M059J (cell line): ENCODE measurements at regions not wholly inside any gene's neighbourhood (a gene's known extent, or its start where the extent isn't known, plus 50 kb on each side); places are given as distances from the start of the nearest gene placed in this dataset.
"Not testable (repeated sequence)": the region's sequence is repeated elsewhere in the genome, so short reads cannot be mapped to it uniquely, and the experiment has no call there.

Source experiments
- DNase-seq: peaks from one replicate; pipeline ENCODE4 v3.0.0-alpha.2; 2012; ENCODE audit warnings: low read depth

DNA sequence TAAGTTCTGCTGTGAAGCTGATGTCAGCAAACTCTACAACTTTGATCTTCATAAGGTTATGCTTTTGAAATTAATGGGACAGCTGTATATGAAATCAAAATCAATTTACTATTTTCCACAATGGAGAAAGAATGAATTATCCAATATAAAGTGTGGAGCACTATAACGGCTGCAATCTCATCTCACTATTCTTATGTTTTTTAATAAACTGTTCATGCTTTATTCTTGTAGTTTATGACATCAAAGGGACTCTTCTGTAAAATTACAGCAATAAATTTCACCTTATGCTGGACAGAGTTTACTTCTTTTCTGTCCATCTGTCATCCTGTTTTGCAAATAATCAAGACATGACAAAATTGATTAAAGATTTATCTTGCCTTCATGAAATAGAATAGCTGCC, 192.5 kb downstream of the TECRL start:
- no peak for DNase-seq

DNA sequence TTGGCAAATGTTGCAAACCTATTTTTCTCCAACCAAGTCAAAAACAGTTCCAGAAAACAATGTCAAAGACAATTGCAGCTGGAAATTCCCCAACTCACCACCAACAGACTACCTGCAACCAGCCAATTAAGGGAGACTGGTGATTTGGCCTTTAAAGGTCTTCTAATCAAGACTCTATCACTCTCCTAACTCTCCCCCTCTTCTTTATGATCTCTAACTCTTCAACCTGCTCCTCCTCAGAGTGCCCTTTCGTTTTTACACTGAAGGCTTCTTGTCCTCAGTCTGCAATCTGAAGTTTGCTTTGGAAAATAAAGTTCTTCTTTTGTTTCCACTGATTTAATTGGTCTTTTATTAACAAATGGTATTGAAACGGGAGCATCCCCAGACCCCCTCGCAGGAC, 203.9 kb downstream of the TECRL start:
- no peak for DNase-seq

DNA sequence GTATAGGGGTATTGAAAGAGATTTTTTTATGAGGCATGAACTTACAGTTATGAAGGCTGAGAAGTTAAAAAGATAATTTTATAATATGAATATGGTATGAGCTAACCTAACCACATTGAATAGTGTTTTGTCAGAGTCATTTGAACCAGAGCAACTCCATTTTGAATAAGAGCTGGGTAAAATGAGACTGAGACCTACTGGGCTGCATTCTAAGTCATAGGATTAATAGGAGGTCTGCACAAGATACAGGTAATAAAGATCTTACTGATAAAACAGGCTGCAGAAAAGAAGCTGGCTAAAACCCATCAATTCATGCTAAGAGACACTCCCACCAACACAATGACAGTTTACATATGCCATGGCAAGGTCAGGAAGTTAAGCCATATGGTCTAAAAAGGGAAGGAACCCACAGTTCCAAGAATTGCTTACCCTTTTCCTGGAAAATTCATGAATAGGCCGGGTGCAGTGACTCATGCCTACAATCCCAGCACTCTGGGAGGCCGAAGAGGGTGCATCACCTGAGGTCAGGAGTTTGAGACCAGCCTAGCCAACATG, 209.2 kb downstream of the TECRL start:
- DNase-seq, result no peak

DNA sequence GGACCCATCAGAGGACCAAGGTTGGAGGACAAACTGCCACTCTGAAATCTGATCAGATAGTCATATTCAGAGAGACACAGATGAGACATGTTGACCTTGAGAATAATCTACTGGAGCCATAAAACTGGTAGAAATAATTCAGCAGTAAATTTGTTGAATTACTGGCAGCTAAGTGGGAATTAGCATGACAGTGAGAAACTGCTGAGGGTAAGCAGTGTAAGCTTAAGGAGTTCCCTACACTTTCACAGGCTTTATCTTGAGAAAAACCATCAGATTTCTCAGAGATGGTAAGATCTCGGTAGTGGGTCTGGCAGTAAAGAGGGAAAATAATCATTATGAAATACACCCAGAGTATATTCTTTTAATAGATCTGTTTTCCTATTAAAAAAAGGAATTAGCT, 213.7 kb downstream of the TECRL start:
- DNase-seq, result no peak

DNA sequence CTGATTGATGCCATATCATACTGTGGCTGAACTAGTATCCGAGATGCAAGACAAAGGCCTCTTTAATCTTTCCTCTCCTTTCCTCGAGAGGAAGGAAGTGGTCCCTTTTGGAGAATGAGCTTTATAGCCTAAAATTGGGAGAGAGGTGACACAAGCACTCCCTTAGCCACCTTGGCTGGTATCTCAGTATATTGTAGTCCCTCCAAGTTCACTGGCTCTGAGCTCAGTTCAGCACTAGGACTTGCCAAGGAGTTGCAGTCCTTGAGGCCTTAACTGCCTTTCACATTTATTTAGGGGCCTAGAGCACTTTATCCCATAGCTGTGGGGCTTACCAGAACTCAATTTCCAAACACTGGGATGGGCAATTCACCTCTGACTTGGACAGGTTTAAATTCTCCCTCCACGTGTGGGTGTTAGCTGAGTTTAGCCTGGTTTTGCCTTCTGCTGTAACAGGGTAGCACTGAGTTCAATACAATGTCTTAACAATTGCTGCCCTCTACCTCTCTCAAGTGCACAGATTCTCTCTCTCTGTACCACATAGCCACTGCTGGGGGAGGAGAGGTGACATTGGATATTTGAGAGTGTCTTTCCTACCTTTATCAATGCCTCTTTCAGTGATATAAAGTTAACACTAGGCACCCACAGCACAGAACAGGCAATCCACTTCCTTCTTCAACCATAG, 216.4 kb downstream of the TECRL start:
- no peak for DNase-seq

DNA sequence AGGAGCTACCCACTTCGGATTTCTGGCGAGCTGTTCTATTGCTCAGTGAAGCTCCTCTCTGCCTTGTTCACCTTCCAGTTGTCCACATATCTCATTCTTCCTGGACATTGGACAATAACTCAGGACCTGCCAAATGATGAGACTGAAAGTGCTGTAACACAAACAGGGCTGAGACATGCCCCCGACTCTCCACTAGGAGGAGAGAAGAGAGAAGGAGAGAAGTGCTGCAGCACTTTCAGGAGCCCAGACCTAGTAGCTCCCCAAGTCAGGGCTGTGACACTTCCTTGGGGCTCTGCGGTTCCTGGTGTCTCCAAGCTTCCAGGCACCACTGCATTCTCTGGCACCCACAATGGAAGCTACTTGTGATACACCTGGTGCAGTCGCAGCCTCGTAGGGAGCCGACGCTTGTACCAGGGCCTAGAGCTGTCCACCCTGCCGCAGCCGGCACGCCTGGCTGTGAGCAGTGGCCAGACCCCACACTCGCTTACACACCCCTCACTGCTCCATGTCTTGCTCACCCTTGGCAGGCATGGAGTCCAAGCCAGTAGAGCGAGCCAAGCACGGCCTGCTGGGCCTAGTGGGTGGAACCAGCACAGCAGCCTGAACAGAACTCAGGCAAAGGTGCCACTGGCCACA, 234.9 kb downstream of the TECRL start:
- DNase-seq, result no peak

DNA sequence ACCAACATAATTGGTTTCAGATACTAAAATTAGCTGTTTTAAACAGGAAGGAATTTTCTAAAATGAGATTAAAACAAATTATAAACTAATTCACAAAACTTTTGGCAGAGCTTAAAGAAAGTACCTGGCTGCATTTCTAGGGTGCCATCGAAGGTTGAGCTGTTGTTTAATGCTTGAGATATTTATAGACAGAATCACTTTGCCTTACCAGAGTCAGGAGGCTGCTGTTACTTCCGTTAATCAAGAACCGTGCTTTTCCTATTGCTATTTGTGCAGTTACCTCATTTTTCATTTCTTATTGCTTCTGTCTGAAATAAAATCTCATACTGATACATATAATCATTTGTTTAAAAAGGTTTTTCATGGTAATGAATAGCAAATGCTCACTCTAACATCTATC, 242.9 kb downstream of the TECRL start:
- no peak for DNase-seq

DNA sequence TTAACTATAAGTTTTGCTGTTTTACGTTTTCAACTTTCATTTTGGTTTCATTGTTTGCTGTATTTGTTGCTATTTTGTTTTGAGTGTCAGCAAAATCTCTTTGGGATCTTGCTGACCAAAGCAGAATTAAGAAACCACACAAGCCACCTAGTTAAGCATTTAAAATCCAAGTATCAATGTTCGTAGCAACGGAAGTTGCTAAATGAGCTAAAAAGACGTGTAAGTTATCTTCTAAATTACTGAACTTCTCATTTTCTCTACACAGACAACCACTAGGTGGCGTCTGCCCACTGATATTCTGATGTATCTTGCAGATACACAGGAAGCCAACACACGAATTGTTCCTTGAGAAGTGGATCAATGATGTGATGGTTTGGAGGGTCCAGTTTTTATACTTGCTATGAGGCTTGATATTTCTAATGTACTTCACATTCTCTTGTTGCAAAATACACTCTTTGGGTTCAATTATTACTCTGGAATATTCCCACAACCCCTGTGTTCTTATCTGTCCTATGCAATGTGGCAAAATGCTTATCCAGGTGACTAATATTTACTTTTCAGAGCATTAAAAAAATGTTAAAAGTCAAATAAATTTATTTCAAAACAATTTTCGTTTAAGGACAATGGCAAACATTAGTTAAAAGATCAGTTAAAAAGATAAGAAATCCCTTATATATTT, 250.5 kb downstream of the TECRL start:
- DNase-seq, result peak; percentile 43

DNA sequence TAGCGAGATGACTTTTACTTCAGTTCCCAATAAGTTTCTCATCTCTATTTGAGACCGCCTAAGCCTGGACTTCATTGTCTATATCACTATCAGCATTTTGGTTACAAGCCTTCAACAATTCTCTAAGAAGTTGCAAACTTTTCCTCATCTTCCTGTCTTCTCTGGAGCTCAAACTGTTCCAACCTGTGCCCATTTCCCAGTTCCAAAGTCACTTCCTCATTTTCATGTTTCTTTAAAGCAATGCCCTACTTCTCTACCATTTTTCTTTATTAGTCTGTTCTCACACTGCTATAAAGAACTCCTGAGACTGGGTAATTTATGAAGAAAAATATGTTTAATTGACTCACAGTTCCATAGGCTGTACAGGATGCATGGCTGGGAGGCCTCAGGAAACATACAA, 251.9 kb downstream of the TECRL start:
- no peak for DNase-seq

DNA sequence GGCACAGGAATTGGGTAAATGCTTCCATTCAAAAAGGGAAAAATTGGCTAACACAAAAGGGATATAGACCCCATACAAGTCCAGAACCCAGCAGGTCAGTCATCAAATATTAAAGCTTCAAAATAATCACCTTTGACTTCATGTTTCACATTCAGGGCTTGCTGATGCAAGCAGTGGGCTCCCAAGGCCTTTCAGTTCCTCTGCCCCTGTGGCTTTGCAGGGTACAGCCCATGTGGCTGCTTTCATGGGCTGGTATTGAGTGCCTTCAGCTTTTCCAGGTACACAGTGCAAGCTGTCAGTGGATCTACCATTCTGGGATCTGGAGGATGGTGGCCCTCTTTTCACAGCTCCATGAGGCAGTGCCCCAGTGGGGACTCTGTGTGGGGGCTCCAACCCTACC, 253.0 kb downstream of the TECRL start:
- no peak for DNase-seq

DNA sequence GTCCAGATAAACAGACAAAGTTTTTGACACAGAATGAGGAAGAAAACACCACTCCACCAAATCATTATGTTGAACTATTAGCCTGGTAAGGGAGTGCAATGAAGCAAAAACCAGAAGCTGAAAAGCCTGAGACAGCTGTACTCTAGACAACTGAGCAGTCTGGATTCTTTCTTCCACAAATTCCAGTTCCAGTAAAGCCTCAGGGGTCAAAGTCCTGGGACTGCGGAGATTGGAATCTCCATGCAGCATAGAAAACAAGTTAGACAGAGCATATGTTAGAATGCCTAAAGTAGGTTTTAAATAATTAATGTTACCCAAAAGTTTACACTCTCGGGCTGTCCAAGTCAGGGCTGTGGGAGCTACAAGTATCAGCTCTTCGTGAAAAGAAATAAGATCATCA, 263.2 kb downstream of the TECRL start:
- no peak for DNase-seq

DNA sequence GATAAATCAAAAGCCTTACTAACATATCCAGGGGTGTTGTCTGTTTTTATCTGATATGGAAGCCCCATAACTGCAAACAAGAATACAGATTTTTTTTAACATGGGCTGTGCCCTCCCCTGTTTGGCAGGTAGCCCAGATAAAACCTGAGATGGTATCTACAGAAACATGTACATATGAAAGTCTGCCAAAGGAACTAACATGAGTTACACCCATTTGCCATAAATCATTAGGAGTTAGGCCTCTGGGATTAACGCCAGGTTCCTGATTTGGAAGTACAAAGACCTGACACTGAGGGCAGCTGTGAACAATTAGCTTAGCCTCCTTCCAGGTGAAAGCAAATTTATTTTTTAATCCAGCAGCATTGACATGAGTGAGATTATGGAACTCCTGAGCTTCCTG, 264.3 kb downstream of the TECRL start:
- DNase-seq, result no peak

DNA sequence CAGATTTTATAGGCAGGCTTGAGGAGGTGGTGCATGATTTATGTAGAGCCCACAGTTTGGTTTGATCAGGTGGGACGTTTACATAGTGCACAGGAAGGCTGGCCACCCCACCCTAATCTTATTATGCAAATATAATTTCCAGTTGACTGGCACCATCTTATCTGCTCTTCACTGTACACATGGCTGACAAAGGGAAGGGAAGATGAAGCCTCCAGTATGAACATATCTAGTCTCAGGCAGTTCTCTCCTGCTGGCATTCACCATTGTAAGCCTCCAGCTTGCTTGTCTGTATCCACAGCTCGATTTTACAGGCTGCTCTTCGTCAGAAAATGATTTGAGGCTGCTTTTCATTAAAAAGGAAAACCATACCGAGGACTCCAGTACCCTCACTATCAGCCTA, 278.3 kb downstream of the TECRL start:
- no peak for DNase-seq

DNA sequence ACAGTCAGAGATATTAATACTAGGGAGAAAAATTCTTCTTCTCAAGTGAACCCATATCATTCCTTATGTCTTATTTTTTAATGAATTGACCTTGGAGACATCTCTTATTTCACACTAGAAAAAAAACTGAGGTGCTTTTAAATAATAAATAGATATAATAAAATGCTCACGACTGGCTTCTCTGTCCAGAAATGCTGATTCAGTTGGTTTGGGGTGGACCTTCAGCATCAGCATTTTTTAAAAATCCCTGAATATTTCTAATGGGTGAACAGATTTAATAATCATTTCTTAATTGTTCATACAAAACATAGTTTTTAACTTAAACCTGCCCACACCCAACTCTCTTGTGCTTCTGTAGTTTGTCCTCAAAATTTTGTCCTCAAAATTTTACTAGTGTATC, 283.9 kb downstream of the TECRL start:
- DNase-seq, result no peak

DNA sequence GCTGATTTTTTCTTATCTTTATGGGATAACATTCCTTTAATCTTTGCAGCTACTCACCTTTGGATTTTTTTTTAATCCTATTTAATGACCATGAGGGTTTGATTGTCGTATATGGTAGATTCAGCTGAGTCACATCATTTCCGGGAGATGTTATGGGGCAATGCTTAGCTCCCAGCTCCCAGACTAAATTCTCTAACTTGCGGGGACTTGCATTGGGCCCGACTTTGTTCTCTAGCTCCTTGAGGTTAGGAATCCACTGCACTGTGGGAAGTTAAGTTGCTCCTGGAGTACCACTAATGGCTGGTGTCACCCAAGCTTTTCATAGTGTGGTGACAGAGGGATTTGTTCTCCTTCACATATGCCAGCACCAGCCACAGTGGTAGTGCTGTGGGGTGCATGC, 287.4 kb downstream of the TECRL start:
- DNase-seq, result no peak

DNA sequence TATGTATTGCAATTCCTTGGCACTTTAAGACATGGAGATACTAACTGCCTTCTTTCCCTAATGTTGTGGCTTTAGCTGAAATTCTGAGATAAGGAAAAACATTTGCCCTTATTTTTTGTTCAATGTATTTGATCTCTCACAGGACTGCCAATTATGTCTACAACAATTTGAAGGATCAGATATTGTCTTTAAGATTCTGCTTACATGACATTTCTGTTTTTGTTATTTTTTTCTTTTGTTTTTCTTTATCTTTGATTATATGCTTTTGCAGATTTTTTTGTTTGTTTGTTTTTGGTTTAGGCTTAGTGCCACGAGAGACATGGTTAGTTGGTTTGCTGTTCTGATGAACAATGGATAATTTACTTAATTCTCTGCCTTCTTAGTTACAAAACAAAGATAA, 303.3 kb downstream of the TECRL start:
- DNase-seq, result no peak

DNA sequence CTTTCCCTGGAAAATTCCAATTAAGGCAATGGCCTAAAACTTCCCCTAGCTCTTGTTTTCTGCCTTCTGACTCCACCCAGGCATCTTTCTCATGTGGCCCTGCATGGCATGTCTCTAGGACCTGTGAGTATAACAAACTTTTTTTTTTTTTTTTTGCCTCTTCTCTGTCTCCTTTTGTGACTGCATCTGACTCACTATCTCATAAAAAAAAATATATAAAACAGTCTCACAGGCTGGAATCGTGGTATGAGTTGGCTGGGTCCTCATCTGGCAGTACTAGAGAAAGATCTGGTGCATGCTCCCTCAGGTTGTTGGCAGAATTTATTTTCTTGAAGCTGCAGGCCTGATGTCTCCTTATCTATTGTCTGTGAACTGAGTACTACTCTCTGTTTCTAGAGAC, 313.9 kb downstream of the TECRL start:
- DNase-seq, result no peak

DNA sequence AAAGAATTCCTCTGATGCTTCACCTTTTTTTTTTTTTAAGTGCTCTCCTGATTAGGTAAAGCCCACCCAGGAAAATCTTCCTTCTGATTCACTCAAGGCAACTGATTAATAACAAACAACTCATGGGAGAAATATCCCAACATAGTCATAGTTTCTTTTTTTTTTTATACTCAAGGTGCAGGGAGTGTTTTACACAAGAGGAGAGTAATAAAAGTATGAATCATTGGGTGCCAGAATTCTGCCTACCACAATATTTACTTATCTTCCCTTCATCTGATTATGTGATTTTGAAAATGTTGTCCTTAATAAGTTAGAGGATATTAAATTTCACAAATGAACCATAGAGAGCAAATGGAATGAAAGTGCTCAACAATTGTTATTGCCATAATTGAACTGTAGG, 329.9 kb downstream of the TECRL start:
- DNase-seq, result no peak

DNA sequence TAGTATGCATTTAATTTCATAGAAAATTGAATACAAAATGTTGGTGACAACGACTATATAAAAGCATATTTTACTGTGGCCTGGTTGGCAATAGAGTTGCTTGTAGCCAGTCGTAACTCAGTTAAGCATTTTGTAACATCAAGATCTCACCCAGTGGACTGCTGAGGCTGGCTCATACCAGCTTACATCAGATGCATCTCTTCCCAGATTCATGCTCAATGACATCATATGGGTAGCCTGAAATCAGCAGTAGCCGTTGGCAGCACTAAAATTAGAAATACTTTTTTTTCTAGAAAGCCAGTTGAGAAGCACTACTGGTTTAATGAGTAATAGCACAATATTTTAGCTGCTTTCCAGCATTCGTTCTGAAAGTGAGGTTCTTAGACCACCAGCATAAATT, 341.2 kb downstream of the TECRL start:
- no peak for DNase-seq

DNA sequence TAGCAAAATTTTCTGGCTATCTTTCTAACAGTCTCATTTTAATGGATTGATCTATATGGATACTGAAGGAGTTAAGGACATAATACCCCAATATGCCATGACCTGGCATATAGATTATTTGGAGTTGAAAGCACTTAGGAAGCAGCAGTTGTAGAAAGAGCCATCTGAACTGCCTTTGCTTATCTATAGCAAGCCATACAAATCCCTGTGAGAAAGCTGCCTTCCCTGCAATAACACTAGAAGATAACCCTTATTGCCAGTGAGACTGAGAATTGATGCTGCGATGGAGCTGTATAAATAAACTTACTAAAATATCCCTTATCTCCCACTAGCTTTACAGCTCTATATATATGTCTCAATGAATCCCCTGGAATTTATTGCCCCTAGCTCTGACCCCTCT, 346.3 kb downstream of the TECRL start:
- no peak for DNase-seq

DNA sequence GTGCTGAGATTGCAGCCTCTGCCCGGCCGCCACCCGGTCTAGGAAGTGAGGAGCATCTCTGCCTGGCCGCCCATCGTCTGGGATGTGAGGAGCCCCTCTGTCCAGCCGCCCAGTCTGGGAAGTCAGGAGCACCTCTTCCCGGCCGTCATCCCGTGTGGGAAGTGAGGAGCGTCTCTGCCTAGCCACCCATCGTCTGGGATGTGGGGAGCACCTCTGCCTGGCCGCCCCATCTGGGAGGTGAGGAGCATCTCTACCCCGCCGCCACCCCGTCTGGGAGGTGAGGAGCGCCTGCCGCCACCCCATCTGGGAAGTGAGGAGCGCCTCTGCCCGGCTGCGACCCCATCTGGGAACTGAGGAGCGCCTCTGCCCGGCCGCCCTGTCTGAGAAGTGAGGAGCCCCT, 372.2 kb downstream of the TECRL start:
- not testable (repeated sequence) for DNase-seq

DNA sequence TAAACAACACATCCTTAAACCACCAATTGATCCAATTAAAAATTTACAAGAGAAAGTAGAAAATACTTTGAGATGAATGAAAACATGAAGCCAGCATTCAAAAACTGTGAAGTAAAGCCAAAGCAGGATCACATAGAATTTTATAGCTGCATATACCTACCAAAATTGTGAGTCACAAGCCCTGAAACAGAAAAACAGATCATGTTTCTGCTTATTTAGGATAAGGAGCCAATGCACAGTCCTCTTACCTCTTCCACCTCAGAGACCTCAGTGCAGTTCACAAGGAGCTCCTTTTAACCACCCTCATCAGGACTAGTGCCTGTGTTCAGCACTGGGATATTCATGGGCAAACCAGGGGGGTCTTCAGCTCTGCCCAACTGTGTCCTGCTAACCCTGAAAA, 386.7 kb downstream of the TECRL start:
- no peak for DNase-seq

DNA sequence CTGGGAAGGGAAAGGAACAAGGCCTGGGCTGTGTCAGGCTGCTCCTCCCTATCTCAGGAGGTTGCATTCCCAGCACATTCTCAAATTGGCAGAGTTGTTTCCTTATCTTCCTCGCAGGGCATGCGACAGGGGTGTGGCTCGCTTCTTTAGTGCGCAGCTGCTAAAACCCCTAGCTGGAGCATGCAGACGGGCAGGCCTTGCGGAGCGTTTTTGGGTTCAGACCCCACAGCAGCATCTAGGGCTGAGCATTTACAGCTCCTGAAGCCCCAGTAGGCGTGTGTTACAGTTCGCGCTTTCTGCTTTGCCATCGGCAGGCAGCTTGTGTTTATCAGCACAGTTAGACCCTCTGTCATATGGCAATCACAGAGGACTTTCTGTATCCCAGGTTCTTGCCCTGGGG, 392.4 kb downstream of the TECRL start:
- DNase-seq, result no peak
